Colonic mucosa (tissue), 4 donors: ENCODE measurements at regions not wholly inside any gene's neighbourhood (a gene's known extent, or its start where the extent isn't known, plus 50 kb on each side); places are given as distances from the start of the nearest gene placed in this dataset.

Source experiments
- DNase-seq: peaks from one replicate; pipeline ENCODE4 v3.0.0-alpha.2; 2020
- H3K27ac ChIP-seq: fragments of 200-600 bp; one replicate; pipeline ENCODE4 v1.8.0; 2021
- H3K27me3 ChIP-seq: fragments of 200-600 bp; one replicate; pipeline ENCODE4 v1.8.0; 2021
- H3K36me3 ChIP-seq: fragments of 200-600 bp; one replicate; pipeline ENCODE4 v1.8.0; 2021
- H3K4me1 ChIP-seq: fragments of 200-600 bp; one replicate; pipeline ENCODE4 v1.8.0; 2021; ENCODE audit warnings: mild to moderate bottlenecking
- H3K4me3 ChIP-seq: fragments of 200-600 bp; one replicate; pipeline ENCODE4 v1.8.0; 2021
- H3K9ac ChIP-seq, 2 donors: one replicate each; pipeline ENCODE4 v1.7.0; 2013; ENCODE audit warnings: control low read depth in 2 of 2, low read depth in 2 of 2, low read length in 2 of 2
- H3K9me3 ChIP-seq: fragments of 200-600 bp; one replicate; pipeline ENCODE4 v1.8.0; 2021
- intact Hi-C: fragments of 100-400 bp; cut with DNase I; formaldehyde crosslinking; loops from one replicate; pipeline ENCODE4 v1.14.1; 2022
- TF ChIP-seq, protein P1 (sequence below): fragments of 200-600 bp; IDR thresholded peaks from one replicate; pipeline ENCODE4 v1.8.0; 2022; ENCODE audit warnings: antibody characterized with exemption, mild to moderate bottlenecking
- donor health status: healthy.
- donor health status: DM: no; HTN: no; CAD: no.
- donor health status: DM: no; HTN: no; CAD: no.

DNA sequence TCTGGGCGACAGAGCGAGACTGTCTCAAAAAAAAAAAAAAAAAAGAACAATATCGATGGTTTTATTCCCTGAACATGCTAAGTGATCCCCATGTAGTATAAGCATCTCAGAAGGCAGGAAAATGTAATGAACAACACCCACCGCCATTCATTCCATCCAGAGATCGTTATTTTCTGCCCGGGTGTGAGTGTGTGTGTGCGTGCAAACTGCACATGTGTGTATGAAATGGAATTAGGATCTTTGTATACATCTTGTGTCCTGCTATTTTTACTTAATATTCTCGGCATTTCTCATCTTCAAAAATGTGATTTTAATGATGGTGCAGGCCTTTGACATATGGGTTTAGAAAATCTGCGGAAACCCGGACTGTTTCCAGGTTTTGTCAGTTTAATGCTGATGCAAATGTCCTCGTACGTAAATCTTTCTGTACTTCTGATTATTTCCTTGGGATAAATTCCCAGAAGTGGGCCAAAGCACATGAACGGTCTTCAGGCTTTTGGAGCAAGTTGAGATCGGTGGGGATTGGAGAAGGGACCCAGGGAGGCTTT is 254.8 kb downstream of the SEC14L1 start:
- Histone ChIP-seq H3K36me3 (no peaks in the 10 kb centered on the region), H3K4me3 (no peak overlapping the region), H3K27me3 (no peaks in the 10 kb centered on the region), H3K4me1 (peaks cover 38% of the 10 kb centered on the region), H3K9ac (no peak overlapping the region), H3K27ac (no peak overlapping the region), H3K9me3 (no peaks in the 10 kb centered on the region)
- DNase-seq: no peak
- intact Hi-C loops: no loop called here
- TF ChIP-seq, protein P1, sequence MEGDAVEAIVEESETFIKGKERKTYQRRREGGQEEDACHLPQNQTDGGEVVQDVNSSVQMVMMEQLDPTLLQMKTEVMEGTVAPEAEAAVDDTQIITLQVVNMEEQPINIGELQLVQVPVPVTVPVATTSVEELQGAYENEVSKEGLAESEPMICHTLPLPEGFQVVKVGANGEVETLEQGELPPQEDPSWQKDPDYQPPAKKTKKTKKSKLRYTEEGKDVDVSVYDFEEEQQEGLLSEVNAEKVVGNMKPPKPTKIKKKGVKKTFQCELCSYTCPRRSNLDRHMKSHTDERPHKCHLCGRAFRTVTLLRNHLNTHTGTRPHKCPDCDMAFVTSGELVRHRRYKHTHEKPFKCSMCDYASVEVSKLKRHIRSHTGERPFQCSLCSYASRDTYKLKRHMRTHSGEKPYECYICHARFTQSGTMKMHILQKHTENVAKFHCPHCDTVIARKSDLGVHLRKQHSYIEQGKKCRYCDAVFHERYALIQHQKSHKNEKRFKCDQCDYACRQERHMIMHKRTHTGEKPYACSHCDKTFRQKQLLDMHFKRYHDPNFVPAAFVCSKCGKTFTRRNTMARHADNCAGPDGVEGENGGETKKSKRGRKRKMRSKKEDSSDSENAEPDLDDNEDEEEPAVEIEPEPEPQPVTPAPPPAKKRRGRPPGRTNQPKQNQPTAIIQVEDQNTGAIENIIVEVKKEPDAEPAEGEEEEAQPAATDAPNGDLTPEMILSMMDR: no peak

DNA sequence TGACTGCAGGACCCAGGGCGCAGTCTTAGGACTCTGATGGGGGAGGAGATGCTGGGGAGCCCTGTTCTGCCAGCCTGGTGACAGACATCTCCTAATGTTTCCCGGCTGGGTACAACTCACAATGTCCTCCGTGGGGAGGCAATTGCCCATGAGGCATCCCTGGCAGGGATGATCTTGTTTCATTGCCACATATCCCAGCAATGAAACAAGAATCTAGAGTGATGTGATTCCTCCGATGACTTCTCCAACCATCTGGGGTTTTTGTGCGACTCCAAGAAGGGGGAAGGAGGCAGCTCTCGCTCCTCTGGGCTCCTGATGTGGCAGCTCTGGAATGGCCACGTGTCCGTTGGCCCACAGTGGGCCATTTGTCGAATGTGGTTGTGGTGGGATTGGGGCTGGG is 255.8 kb downstream of the SEC14L1 start:
- no peaks in the 10 kb centered on the region for H3K9me3 ChIP-seq
- no peak overlapping the region for H3K4me3 ChIP-seq
- DNase-seq: no peak
- H3K36me3 ChIP-seq: no peaks in the 10 kb centered on the region
- H3K27ac ChIP-seq: no peak overlapping the region
- no peaks in the 10 kb centered on the region for H3K27me3 ChIP-seq
- TF ChIP-seq, protein P1: no peak
- intact Hi-C loops: no loop called here
- H3K9ac ChIP-seq: no peak overlapping the region
- H3K4me1 ChIP-seq: peaks cover 28% of the 10 kb centered on the region

DNA sequence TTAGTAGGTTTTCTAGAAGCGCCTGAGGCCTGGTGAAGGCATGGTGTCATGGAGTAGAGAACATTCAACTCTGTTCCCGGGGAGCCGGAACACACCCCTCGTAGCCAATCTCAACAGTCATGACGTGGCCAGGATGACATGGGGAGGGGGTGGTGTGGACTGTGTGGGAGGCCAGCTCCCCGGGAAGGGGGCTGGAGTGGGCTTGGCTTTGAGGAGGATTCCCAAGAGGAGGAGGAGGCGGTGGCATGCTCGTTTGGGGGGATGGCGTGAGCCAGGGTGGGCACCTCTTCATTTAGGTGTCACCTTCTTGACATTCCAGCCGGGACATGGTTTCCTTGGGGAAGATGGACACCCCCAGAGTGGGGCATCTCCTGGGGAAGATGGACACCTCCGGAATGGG is 257.5 kb downstream of the SEC14L1 start:
- no peak for DNase-seq
- peaks cover 11% of the 10 kb centered on the region for H3K4me1 ChIP-seq
- no peak overlapping the region for H3K4me3 ChIP-seq
- H3K27ac ChIP-seq: no peak overlapping the region
- TF ChIP-seq, protein P1: no peak
- H3K9me3 ChIP-seq: no peaks in the 10 kb centered on the region
- H3K27me3 ChIP-seq: no peaks in the 10 kb centered on the region
- no peak overlapping the region for H3K9ac ChIP-seq
- intact Hi-C loops: no loop called here
- no peaks in the 10 kb centered on the region for H3K36me3 ChIP-seq

DNA sequence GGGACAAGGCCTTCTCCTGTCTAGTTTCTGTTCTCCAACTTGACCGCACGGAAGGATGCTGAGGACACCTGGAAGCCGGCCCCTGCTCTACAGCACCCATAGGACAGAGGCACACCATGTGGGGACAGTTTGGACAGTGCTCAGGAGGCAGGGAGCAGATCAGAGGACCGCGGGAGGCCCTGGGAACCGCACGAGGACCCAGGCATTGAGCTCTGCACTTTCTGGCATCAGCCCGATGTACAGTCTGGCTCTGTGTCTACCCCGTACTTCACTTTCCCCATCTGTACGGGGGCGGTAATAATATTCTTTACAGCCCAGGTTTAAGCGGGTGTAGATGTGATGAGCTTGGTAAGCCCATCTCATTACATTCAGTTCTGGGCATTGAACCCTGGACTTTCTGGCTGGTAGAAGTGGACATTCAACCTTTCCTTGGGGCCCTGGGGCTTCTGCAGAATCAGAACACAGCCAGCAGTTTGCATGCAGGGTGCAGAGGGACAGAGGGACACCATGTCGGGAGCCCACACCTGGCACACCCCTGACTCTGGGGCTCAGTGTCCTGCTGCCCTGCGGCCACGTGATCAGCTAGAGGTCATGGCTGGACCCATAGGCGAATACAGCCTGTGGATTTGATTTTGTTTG is 258.7 kb downstream of the SEC14L1 start:
- no peak for DNase-seq
- Histone ChIP-seq H3K36me3 (no peaks in the 10 kb centered on the region), H3K4me1 (peaks cover 4% of the 10 kb centered on the region)

DNA sequence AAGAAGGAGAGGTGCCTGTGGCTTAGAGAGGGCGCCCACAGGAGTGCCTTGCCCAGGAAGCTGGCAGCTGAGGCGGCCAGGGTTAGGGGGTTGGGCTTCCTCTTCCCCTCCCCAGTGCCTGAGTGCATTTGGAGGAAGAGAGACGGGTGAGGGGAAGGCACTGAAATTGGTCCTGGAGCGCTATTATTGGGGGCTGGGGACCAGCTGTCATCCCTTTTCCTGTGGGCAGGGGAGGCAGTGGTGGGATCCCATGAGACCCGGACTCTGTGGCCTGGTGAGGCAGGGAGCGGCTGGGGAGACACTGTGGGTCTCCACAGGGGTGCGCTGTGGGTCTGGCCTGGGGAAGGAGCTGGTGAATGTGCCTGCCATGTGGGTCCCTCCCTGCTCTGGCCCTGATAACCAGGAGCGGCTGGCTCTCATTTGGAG is 259.7 kb downstream of the SEC14L1 start:
- H3K36me3 ChIP-seq: no peaks in the 10 kb centered on the region
- TF ChIP-seq, protein P1: no peak
- intact Hi-C loops: no loop called here
- H3K4me3 ChIP-seq: no peak overlapping the region
- H3K27me3 ChIP-seq: no peaks in the 10 kb centered on the region
- DNase-seq: no peak
- no peaks in the 10 kb centered on the region for H3K9me3 ChIP-seq
- H3K4me1 ChIP-seq: peaks cover 4% of the 10 kb centered on the region
- peak overlapping the region in 1 of 2 donors; percentile 4 for H3K9ac ChIP-seq
- H3K27ac ChIP-seq: peak overlapping the region; percentile 27

More for the DNA sequence above, 258.7 kb downstream of the SEC14L1 start:
- intact Hi-C loops: no loop called here
- Histone ChIP-seq H3K9me3 (no peaks in the 10 kb centered on the region), H3K4me3 (no peak overlapping the region), H3K27me3 (no peaks in the 10 kb centered on the region), H3K27ac (no peak overlapping the region), H3K9ac (no peak overlapping the region)
- TF ChIP-seq, protein P1: no peak
